ENCODE measurements at regions not wholly inside any gene's neighbourhood (a gene's known extent, or its start where the extent isn't known, plus 50 kb on each side); places are given as distances from the start of the nearest gene placed in this dataset.

DNA sequence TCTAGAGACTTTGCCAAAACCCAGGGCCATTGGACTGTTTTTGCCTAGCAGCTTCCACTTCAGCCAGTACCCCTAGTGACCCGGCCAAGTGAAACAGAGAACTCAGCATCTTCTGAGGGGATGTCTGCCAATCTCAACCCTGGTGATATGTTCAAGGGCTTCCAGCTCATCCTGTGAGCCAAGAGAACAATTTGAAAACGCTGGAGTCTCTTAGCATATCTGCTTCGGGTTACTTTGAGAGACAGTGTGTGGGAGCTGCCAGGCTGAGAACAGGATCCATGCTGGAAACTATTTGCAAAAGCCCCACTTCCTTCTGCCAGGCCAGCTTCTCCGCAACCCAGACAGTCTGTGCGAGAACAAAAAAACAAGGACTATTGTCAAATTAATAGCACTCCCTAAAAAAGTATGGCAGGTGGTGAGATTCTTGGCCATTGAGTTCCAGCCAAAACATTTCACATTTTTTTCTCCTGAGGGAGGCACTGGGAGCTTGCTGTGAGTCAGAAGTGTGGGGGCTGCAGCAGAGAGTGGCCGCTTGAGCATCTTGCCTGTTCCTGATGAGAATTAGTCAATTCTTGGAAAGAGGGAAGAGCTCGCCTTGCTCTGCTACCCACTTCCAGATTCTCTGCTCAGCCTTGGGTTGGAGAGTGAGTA, 395.6 kb upstream of the TRIB2 start:
- no peak overlapping the region for H3K4me3 ChIP-seq (ENCODE audit: low read depth, low read length)
- TF ChIP-seq, protein P1, sequence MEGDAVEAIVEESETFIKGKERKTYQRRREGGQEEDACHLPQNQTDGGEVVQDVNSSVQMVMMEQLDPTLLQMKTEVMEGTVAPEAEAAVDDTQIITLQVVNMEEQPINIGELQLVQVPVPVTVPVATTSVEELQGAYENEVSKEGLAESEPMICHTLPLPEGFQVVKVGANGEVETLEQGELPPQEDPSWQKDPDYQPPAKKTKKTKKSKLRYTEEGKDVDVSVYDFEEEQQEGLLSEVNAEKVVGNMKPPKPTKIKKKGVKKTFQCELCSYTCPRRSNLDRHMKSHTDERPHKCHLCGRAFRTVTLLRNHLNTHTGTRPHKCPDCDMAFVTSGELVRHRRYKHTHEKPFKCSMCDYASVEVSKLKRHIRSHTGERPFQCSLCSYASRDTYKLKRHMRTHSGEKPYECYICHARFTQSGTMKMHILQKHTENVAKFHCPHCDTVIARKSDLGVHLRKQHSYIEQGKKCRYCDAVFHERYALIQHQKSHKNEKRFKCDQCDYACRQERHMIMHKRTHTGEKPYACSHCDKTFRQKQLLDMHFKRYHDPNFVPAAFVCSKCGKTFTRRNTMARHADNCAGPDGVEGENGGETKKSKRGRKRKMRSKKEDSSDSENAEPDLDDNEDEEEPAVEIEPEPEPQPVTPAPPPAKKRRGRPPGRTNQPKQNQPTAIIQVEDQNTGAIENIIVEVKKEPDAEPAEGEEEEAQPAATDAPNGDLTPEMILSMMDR (IDR thresholded peaks at IDR 0.05; ENCODE audit: low read depth, low read length) = no peak
- TF ChIP-seq POLR2A (IDR thresholded peaks at IDR 0.05; ENCODE audit: extremely low read depth, insufficient read length) (no peak), MYC (IDR thresholded peaks at IDR 0.05; ENCODE audit: low read depth, low read length) (no peak)
- TF ChIP-seq, protein P2, sequence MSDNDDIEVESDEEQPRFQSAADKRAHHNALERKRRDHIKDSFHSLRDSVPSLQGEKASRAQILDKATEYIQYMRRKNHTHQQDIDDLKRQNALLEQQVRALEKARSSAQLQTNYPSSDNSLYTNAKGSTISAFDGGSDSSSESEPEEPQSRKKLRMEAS (IDR thresholded peaks at IDR 0.05; ENCODE audit: low read depth, low read length) = no peak
- DNase-seq (ENCODE audit: low read depth) = peak; percentile 26

- no peak for DNase-seq (ENCODE audit: low read depth)
- no peak overlapping the region for H3K4me3 ChIP-seq (ENCODE audit: low read depth, low read length)
- TF ChIP-seq, protein P2 (IDR thresholded peaks at IDR 0.05; ENCODE audit: low read depth, low read length) = no peak
- TF ChIP-seq, protein P1 (IDR thresholded peaks at IDR 0.05; ENCODE audit: low read depth, low read length) = no peak
- no peak for TF ChIP-seq MYC (IDR thresholded peaks at IDR 0.05; ENCODE audit: low read depth, low read length)
- TF ChIP-seq POLR2A (IDR thresholded peaks at IDR 0.05; ENCODE audit: extremely low read depth, insufficient read length) = no peak
These were observed 394.9 kb upstream of the TRIB2 start for GRCh38 chr2:12321886-12322285.

DNA sequence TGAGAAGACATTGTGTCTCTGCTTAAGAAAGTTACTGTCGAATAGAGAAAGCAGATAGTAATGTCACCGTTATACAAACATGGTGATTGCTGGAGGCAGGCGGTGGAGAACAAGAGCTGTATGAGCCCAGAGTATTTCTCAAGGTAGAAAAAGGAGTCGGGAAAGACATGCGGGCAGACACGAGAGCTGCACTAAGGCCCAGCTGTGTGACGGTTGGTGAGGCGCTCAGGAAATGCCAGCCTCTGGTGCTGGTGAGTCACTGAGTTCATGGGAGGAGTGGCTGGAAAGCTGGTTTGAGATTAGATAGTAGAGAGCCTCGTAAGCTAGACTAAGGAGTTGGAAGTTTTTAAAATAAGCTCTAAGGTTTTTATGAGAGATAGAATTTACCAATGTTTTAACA, 390.9 kb upstream of the TRIB2 start:
- TF ChIP-seq, protein P1 (IDR thresholded peaks at IDR 0.05; ENCODE audit: low read depth, low read length) = no peak
- 0 out of 2 replicates have a peak, but pooled peaks have one; percentile 66 for TF ChIP-seq MYC (IDR thresholded peaks at IDR 0.05; ENCODE audit: low read depth, low read length)
- peak; percentile 94 for DNase-seq (ENCODE audit: low read depth)
- no peak overlapping the region for H3K4me3 ChIP-seq (ENCODE audit: low read depth, low read length)

GRCh38 chr2:12326449-12327190, 390.1 kb upstream of the TRIB2 start:
- peak; percentile 10 for DNase-seq (ENCODE audit: low read depth)
- TF ChIP-seq, protein P1 (IDR thresholded peaks at IDR 0.05; ENCODE audit: low read depth, low read length) = no peak
- TF ChIP-seq, protein P2 (IDR thresholded peaks at IDR 0.05; ENCODE audit: low read depth, low read length) = no peak
- TF ChIP-seq POLR2A (IDR thresholded peaks at IDR 0.05; ENCODE audit: extremely low read depth, insufficient read length) = no peak
- no peak overlapping the region for H3K4me3 ChIP-seq (ENCODE audit: low read depth, low read length)

- no peak for TF ChIP-seq POLR2A (IDR thresholded peaks at IDR 0.05; ENCODE audit: extremely low read depth, insufficient read length)
- TF ChIP-seq MYC (IDR thresholded peaks at IDR 0.05; ENCODE audit: low read depth, low read length) = no peak
- TF ChIP-seq, protein P1 (IDR thresholded peaks at IDR 0.05; ENCODE audit: low read depth, low read length) = no peak
- TF ChIP-seq, protein P2 (IDR thresholded peaks at IDR 0.05; ENCODE audit: low read depth, low read length) = no peak
- H3K4me3 ChIP-seq (ENCODE audit: low read depth, low read length) = no peak overlapping the region
- no peak for DNase-seq (ENCODE audit: low read depth)
These were observed 385.8 kb upstream of the TRIB2 start for GRCh38 chr2:12330916-12331315.
